Endodermal cell (in vitro differentiated cells): ENCODE measurements at regions not wholly inside any gene's neighbourhood (a gene's known extent, or its start where the extent isn't known, plus 50 kb on each side); places are given as distances from the start of the nearest gene placed in this dataset.

Experiments
- DNase-seq: peaks from one replicate; pipeline ENCODE4 v3.0.0-alpha.2; 2017
- H3K27ac ChIP-seq: 2 replicates; pipeline ENCODE4 v1.5.1; 2013; ENCODE audit warnings: mild to moderate bottlenecking, low read depth, low read length, moderate library complexity
- H3K27me3 ChIP-seq: 2 replicates; pipeline ENCODE4 v1.6.1; 2013; ENCODE audit warnings: mild to moderate bottlenecking, low read length, moderate library complexity; ENCODE audit not compliant: insufficient read depth, control insufficient read depth, poor library complexity, severe bottlenecking
- H3K36me3 ChIP-seq: 2 replicates; pipeline ENCODE4 v1.7.0; 2013; ENCODE audit warnings: mild to moderate bottlenecking, low read length, moderate library complexity; ENCODE audit not compliant: control insufficient read depth, insufficient read depth
- H3K4me1 ChIP-seq: one replicate; pipeline ENCODE4 v1.7.0; 2013; ENCODE audit warnings: low read length; ENCODE audit not compliant: control insufficient read depth, insufficient read depth
- H3K4me3 ChIP-seq: 2 replicates; pipeline ENCODE4 v1.5.1; 2013; ENCODE audit warnings: mild to moderate bottlenecking, low read length, moderate library complexity
- H3K9ac ChIP-seq: 2 replicates; pipeline ENCODE4 v1.6.1; 2013; ENCODE audit warnings: mild to moderate bottlenecking, low read length, moderate library complexity; ENCODE audit not compliant: poor library complexity, severe bottlenecking; ENCODE audit errors: extremely low read depth
- H3K9me3 ChIP-seq: 2 replicates; pipeline ENCODE4 v1.6.1; 2013; ENCODE audit warnings: mild to moderate bottlenecking, low read length, moderate library complexity; ENCODE audit not compliant: control insufficient read depth
- H3K27ac Mint-ChIP-seq: 2 replicates; pipeline ENCODE4 v1.8.0; 2020; ENCODE audit warnings: mixed read lengths
- H3K27me3 Mint-ChIP-seq: 2 replicates; pipeline ENCODE4 v1.8.0; 2021; ENCODE audit warnings: mild to moderate bottlenecking, mixed read lengths; ENCODE audit not compliant: insufficient read depth
- H3K36me3 Mint-ChIP-seq: 2 replicates; pipeline ENCODE4 v1.8.0; 2020; ENCODE audit warnings: low read depth, mixed read lengths
- H3K4me1 Mint-ChIP-seq: 2 replicates; pipeline ENCODE4 v1.8.0; 2020; ENCODE audit warnings: mixed read lengths
- H3K4me3 Mint-ChIP-seq: 2 replicates; pipeline ENCODE4 v1.8.0; 2020; ENCODE audit warnings: mild to moderate bottlenecking, moderate library complexity, mixed read lengths
- H3K9me3 Mint-ChIP-seq: 2 replicates; pipeline ENCODE4 v1.8.0; 2020; ENCODE audit warnings: mild to moderate bottlenecking, mixed read lengths
- CTCF ChIP-seq: fragments of 200-600 bp; sonication (generic); conservative IDR thresholded peaks from 2 replicates; pipeline ENCODE4 v1.5.0; 2021; ENCODE audit warnings: antibody characterized with exemption, mild to moderate bottlenecking
- WGBS, 2 experiments: methylation state at CpG; one replicate each; pipeline versions ENCODE4 v1.1.5 to v1.1.7; 2013; ENCODE audit warnings: missing lambda C conversion rate in 2 of 2, mixed read lengths in 1 of 2; ENCODE audit not compliant: insufficient coverage in 1 of 2, insufficient read length in 1 of 2; 5-methylcytosine and 5-hydroxymethylcytosine counted together

- no peak overlapping the region for H3K4me3 ChIP-seq
- 91 to 94% methylated on average over 2 to 3 of the region's 3 CpGs for WGBS, 2 experiments
- no peaks in the 10 kb centered on the region for H3K4me1 ChIP-seq
- Mint-ChIP-seq H3K9me3 (no peaks in the 10 kb centered on the region), H3K27me3 (no peaks in the 10 kb centered on the region), H3K36me3 (no peaks in the 10 kb centered on the region), H3K4me3 (no peak overlapping the region), H3K4me1 (no peaks in the 10 kb centered on the region), H3K27ac (no peak overlapping the region)
- no peaks in the 10 kb centered on the region for H3K9me3 ChIP-seq
- no peak overlapping the region for H3K27ac ChIP-seq
- H3K36me3 ChIP-seq: no peaks in the 10 kb centered on the region
- H3K9ac ChIP-seq: no peak overlapping the region
- no peak for TF ChIP-seq CTCF
- no peaks in the 10 kb centered on the region for H3K27me3 ChIP-seq
- no peak for DNase-seq
Measured at GRCh38 chr2:34337735-34338134, 738.6 kb upstream of the FAM98A start.

DNA sequence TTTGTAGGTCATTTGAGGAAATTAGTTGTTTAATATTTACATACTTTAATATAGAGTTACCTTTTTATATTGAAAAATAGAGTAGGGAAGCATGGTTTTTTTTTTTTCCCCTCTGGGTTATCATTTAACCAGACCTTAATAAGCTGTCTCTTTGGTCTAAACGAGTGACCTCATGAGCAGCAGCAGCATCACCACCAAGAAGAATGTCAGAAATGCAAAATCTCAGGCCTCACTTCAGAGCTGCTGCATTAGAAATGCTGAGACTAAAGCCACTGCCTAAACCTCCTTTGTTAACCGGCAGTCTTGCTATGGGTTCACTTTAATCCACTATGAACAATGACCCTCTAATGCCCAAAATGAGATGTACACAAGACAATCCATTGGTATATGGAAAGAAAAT lies 733.7 kb upstream of the FAM98A start:
- Histone ChIP-seq H3K4me3 (no peak overlapping the region), H3K9me3 (no peaks in the 10 kb centered on the region), H3K9ac (no peak overlapping the region), H3K4me1 (no peaks in the 10 kb centered on the region), H3K27me3 (no peaks in the 10 kb centered on the region), H3K27ac (no peak overlapping the region), H3K36me3 (no peaks in the 10 kb centered on the region)
- H3K4me3 Mint-ChIP-seq: no peak overlapping the region
- no peaks in the 10 kb centered on the region for H3K27me3 Mint-ChIP-seq
- 98 to 100% methylated on average over 1 to 2 of the region's 2 CpGs for WGBS, 2 experiments
- no peaks in the 10 kb centered on the region for H3K9me3 Mint-ChIP-seq
- H3K4me1 Mint-ChIP-seq: no peaks in the 10 kb centered on the region
- no peak for TF ChIP-seq CTCF
- H3K36me3 Mint-ChIP-seq: no peaks in the 10 kb centered on the region
- no peak for DNase-seq
- H3K27ac Mint-ChIP-seq: no peak overlapping the region

- H3K9me3 ChIP-seq: no peaks in the 10 kb centered on the region
- TF ChIP-seq CTCF: no peak
- H3K27ac ChIP-seq: no peak overlapping the region
- no peak overlapping the region for H3K9ac ChIP-seq
- Mint-ChIP-seq H3K4me1 (peaks cover 2% of the 10 kb centered on the region), H3K36me3 (no peaks in the 10 kb centered on the region), H3K27ac (no peak overlapping the region), H3K9me3 (no peaks in the 10 kb centered on the region), H3K4me3 (no peak overlapping the region), H3K27me3 (no peaks in the 10 kb centered on the region)
- H3K4me3 ChIP-seq: no peak overlapping the region
- WGBS, 2 experiments: 94% methylated on average over 2 of the region's 2 CpGs; no CpG with 5 or more reads in 1 of the 2 experiments
- no peaks in the 10 kb centered on the region for H3K4me1 ChIP-seq
- no peaks in the 10 kb centered on the region for H3K36me3 ChIP-seq
- no peak for DNase-seq
- H3K27me3 ChIP-seq: no peaks in the 10 kb centered on the region
Measured at GRCh38 chr2:34320056-34320455, 721.0 kb upstream of the FAM98A start.
